Neural cell (in vitro differentiated cells): ENCODE measurements at regions not wholly inside any gene's neighbourhood (a gene's known extent, or its start where the extent isn't known, plus 50 kb on each side); places are given as distances from the start of the nearest gene placed in this dataset.
"Not testable (repeated sequence)": the region's sequence is repeated elsewhere in the genome, so short reads cannot be mapped to it uniquely, and the experiment has no call there.

Experiments
- CTCF ChIP-seq: fragments of 450-650 bp; IDR thresholded peaks from 2 replicates; pipeline ENCODE4 v1.5.1; 2014; ENCODE audit warnings: antibody characterized with exemption, mild to moderate bottlenecking, moderate library complexity; ENCODE audit not compliant: poor library complexity, severe bottlenecking
- EP300 ChIP-seq: fragments of 450-650 bp; conservative IDR thresholded peaks from 2 replicates; pipeline ENCODE4 v1.6.1; 2014; ENCODE audit warnings: antibody characterized with exemption, mild to moderate bottlenecking, moderate library complexity; ENCODE audit not compliant: poor library complexity, severe bottlenecking
- EZH2 ChIP-seq: fragments of 200-600, 300-800 bp; shearing (Covaris generic), sonication (generic); IDR thresholded peaks from 2 replicates; pipeline ENCODE4 v1.6.1; 2014; ENCODE audit warnings: antibody characterized with exemption, low read length, borderline replicate concordance, mild to moderate bottlenecking; ENCODE audit not compliant: insufficient read depth, poor library complexity, severe bottlenecking
- MXI1 ChIP-seq: fragments of 450-650 bp; conservative IDR thresholded peaks from 2 replicates; pipeline ENCODE4 v1.6.1; 2014; ENCODE audit warnings: antibody characterized with exemption, mild to moderate bottlenecking; ENCODE audit not compliant: poor library complexity, severe bottlenecking
- POLR2AphosphoS5 ChIP-seq: IDR thresholded peaks from 2 replicates; pipeline ENCODE4 v1.6.1; 2012
- RAD21 ChIP-seq: fragments of 450-650 bp; conservative IDR thresholded peaks from 2 replicates; pipeline ENCODE4 v1.6.1; 2014; ENCODE audit warnings: antibody characterized with exemption, mild to moderate bottlenecking, moderate library complexity
- TAF1 ChIP-seq: IDR thresholded peaks from 2 replicates; pipeline ENCODE4 v1.6.1; 2012; ENCODE audit warnings: low read depth

DNA sequence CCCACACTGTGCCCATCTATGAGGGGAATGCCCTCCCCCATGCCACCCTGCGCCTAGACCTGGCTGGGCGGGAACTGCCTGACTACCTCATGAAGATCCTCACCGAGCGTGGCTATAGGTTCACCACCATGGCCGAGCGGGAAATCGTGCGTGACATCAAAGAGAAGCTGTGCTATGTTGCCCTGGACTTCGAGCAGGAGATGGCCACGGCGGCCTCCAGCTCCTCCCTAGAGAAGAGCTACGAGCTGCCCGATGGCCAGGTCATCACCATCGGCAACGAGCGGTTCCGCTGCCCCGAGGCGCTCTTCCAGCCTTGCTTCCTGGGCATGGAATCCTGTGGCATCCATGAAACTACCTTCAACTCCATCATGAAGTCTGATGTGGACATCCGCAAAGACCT lies 54.7 kb downstream of the POTEE start:
- not testable (repeated sequence) for TF ChIP-seq POLR2AphosphoS5, EZH2, CTCF, EP300, MXI1, RAD21, TAF1
